Adrenal gland (tissue), 9 donors: ENCODE measurements at regions not wholly inside any gene's neighbourhood (a gene's known extent, or its start where the extent isn't known, plus 50 kb on each side); places are given as distances from the start of the nearest gene placed in this dataset.

Experiments
- DNase-seq, 7 donors: peaks; one replicate each; pipeline ENCODE4 v3.0.0-alpha.2; 2019 to 2020
- H3K27ac ChIP-seq, 5 donors: fragments of 200-600 bp; sonication (generic) in 4 of 5; 1 replicate in 3 of 5; 2 replicates in 2 of 5; pipeline versions ENCODE4 v1.5.1 to v1.8.0; 2016 to 2020; ENCODE audit warnings: mild to moderate bottlenecking in 1 of 5
- H3K27me3 ChIP-seq: fragments of 200-600 bp; 2 replicates; pipeline ENCODE4 v1.8.0; 2021
- H3K36me3 ChIP-seq, 2 donors: fragments of 200-600 bp; replicated peaks in 1 of 2; 1 replicate in 1 of 2; 2 replicates in 1 of 2; pipeline versions ENCODE4 v1.5.1 to v1.8.0; 2018 to 2022
- H3K4me1 ChIP-seq, 2 donors: fragments of 200-600 bp; replicated peaks in 1 of 2; 1 replicate in 1 of 2; 2 replicates in 1 of 2; pipeline versions ENCODE4 v1.5.1 to v1.8.0; 2018 to 2021
- H3K4me3 ChIP-seq, 4 donors: fragments of 200-600 bp; sonication (generic) in 3 of 4; one replicate each; pipeline ENCODE4 v1.5.1; 2016 to 2018
- H3K9me3 ChIP-seq, 3 donors: fragments of 200-600 bp; sonication (generic) in 1 of 3; replicated peaks in 1 of 3; 1 replicate in 2 of 3; 2 replicates in 1 of 3; pipeline versions ENCODE4 v1.5.1 to v1.8.0; 2016 to 2021
- CTCF ChIP-seq, 6 experiments: fragments of 450-650 bp in 4 of 6; fragments of 200-600 bp in 2 of 6; sonication (generic) in 1 of 6; IDR thresholded peaks; 1 replicate in 5 of 6; 2 replicates in 1 of 6; pipeline versions ENCODE4 v1.5.1 to v1.8.0; 2016 to 2021; ENCODE audit warnings: antibody characterized with exemption in 6 of 6, mild to moderate bottlenecking in 2 of 6, moderate library complexity in 1 of 6
- POLR2A ChIP-seq, 2 donors: fragments of 450-650 bp; IDR thresholded peaks; one replicate each; pipeline ENCODE4 v1.6.1; 2017; ENCODE audit warnings: antibody characterized with exemption in 2 of 2, mild to moderate bottlenecking in 2 of 2, moderate library complexity in 1 of 2
- WGBS, 4 donors: extraction: QIAGEN DNeasy Blood & Tissue Kit in 2 of 4; methylation state at CpG; one replicate each; pipeline versions ENCODE4 v1.1.5 to v1.1.7; 2013 to 2017; 5-methylcytosine and 5-hydroxymethylcytosine counted together
- intact Hi-C, 2 donors: fragments of 100-400 bp; cut with DNase I; formaldehyde crosslinking; loops; one replicate each; pipeline versions ENCODE4 v1.14.1 to v1.15.0; 2022 to 2023
- donor health status: healthy with polysubstance abuse.
- donor health status: Bipolar disorder and iron deficiency.
- donor health status: DM: yes; HTN: yes; CAD: no.
- donor health status: DM: no; HTN: no; CAD: no.
- donor health status: DM: no; HTN: no; CAD: no.

GRCh38 chr20:17137692-17138091, 89.1 kb upstream of the PCSK2 start:
- Histone ChIP-seq H3K27ac (no peak overlapping the region), H3K4me1 (no peaks in the 10 kb centered on the region), H3K36me3 (no peaks in the 10 kb centered on the region), H3K4me3 (no peak overlapping the region), H3K27me3 (no peaks in the 10 kb centered on the region), H3K9me3 (no peaks in the 10 kb centered on the region)
- WGBS, 4 donors = 72 to 90% (median 83%) methylated on average over 3 of the region's 3 CpGs
- TF ChIP-seq POLR2A (IDR thresholded peaks at IDR 0.05) (no peak), CTCF (IDR thresholded peaks at IDR 0.05) (no peak)
- intact Hi-C loops = no loop called here
- DNase-seq = no peak

- no peak overlapping the region for H3K27ac ChIP-seq
- no peaks in the 10 kb centered on the region for H3K9me3 ChIP-seq
- H3K4me3 ChIP-seq = no peak overlapping the region
- H3K36me3 ChIP-seq = no peaks in the 10 kb centered on the region
- TF ChIP-seq CTCF (IDR thresholded peaks at IDR 0.05) = no peak
- TF ChIP-seq POLR2A (IDR thresholded peaks at IDR 0.05) = no peak
- intact Hi-C loops = no loop called here
- WGBS, 4 donors = 82 to 88% (median 86%) methylated on average over 5 of the region's 5 CpGs
- H3K27me3 ChIP-seq = no peaks in the 10 kb centered on the region
- no peak for DNase-seq
- H3K4me1 ChIP-seq = no peaks in the 10 kb centered on the region
Observed at GRCh38 chr20:17138237-17138636, 88.6 kb upstream of the PCSK2 start.

DNA sequence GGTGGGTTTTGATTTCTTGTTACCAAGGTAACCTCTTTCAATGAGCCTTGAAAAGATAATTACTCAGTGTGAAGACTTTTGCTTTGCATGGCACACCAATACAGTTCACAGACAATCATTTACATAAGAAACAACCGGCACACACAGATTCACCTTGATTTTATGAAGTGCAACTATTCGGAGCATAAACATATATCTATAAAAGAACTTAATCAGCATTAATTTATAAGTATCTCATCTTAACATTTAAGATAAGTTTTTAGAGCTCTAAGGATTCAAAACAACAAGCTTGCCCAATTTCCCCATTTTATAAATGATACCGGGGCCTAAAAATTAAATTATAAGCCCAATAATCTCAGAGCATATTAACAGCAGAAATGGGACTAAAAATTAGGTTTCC, 85.9 kb upstream of the PCSK2 start:
- no peak overlapping the region for H3K4me3 ChIP-seq
- TF ChIP-seq POLR2A (IDR thresholded peaks at IDR 0.05) (no peak), CTCF (IDR thresholded peaks at IDR 0.05) (no peak)
- DNase-seq = no peak
- WGBS, 4 donors = 85 to 92% (median 90%) methylated on average over 3 of the region's 3 CpGs
- no peaks in the 10 kb centered on the region for H3K36me3 ChIP-seq
- no peaks in the 10 kb centered on the region for H3K27me3 ChIP-seq
- H3K4me1 ChIP-seq = no peaks in the 10 kb centered on the region
- no peaks in the 10 kb centered on the region for H3K9me3 ChIP-seq
- H3K27ac ChIP-seq = no peak overlapping the region
- intact Hi-C loops = no loop called here

- DNase-seq = no peak
- Histone ChIP-seq H3K9me3 (no peaks in the 10 kb centered on the region), H3K4me1 (no peaks in the 10 kb centered on the region), H3K4me3 (no peak overlapping the region), H3K36me3 (no peaks in the 10 kb centered on the region), H3K27ac (no peak overlapping the region), H3K27me3 (no peaks in the 10 kb centered on the region)
- intact Hi-C loops = no loop called here
- 76 to 89% (median 83%) methylated on average over 4 of the region's 4 CpGs for WGBS, 4 donors
- TF ChIP-seq POLR2A (IDR thresholded peaks at IDR 0.05) = no peak
- TF ChIP-seq CTCF (IDR thresholded peaks at IDR 0.05) = no peak
Observed at GRCh38 chr20:17141568-17141967, 85.3 kb upstream of the PCSK2 start.
